AG10803 (cell line): ENCODE measurements at regions not wholly inside any gene's neighbourhood (a gene's known extent, or its start where the extent isn't known, plus 50 kb on each side); places are given as distances from the start of the nearest gene placed in this dataset.

ENCODE experiments used
- DNase-seq: peaks from one replicate; pipeline ENCODE4 v3.0.0; 2010; ENCODE audit warnings: low read depth
- H3K4me3 ChIP-seq: 2 replicates; pipeline ENCODE4 v1.5.1; 2011; ENCODE audit warnings: mild to moderate bottlenecking, low read length, control low read depth
- TF ChIP-seq, protein P1 (sequence below): conservative IDR thresholded peaks from 2 replicates; pipeline ENCODE4 v1.5.1; 2011; ENCODE audit warnings: mild to moderate bottlenecking, low read length, control low read depth, inconsistent platforms

DNA sequence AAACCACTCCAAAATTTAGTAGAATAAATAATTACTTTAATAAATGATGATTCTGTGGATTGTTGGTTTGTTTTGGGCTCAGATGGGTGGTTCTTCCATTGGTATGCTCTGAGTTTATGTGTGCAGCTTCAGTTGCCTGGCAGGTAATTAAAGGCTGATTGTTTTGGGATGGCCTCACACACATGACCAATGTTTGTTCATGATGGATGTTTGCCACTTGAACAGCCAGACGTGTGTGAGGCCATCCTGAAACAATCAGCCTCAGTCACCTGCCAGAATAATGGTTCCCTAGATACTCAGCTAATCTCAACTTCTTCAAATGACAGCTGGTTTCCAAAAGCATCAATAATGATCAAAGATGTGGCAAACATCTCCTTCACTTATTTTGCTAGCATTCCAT lies 352.5 kb upstream of the GULP1 start:
- no peak overlapping the region for H3K4me3 ChIP-seq
- TF ChIP-seq, protein P1, sequence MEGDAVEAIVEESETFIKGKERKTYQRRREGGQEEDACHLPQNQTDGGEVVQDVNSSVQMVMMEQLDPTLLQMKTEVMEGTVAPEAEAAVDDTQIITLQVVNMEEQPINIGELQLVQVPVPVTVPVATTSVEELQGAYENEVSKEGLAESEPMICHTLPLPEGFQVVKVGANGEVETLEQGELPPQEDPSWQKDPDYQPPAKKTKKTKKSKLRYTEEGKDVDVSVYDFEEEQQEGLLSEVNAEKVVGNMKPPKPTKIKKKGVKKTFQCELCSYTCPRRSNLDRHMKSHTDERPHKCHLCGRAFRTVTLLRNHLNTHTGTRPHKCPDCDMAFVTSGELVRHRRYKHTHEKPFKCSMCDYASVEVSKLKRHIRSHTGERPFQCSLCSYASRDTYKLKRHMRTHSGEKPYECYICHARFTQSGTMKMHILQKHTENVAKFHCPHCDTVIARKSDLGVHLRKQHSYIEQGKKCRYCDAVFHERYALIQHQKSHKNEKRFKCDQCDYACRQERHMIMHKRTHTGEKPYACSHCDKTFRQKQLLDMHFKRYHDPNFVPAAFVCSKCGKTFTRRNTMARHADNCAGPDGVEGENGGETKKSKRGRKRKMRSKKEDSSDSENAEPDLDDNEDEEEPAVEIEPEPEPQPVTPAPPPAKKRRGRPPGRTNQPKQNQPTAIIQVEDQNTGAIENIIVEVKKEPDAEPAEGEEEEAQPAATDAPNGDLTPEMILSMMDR, result no peak
- DNase-seq, result no peak

DNA sequence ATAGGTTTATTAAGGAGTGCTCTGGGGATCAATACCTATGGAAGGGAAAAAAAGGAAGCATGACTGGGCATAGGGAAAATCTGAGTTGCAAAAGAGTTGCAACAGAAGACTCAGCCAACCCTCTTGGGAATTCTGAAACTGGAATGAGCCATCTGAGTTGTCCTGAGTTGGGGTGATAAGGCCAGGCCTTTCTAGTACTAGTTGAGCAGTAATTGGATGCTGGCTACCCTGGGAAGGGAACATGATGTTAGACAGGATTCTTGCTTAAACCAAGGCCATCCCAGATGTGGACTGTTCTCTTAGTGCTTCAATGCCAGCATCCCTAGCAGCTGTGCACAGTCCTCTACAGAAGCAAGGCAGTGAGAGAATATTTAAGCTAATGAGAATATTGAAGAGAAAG lies 348.8 kb upstream of the GULP1 start:
- H3K4me3 ChIP-seq, result no peak overlapping the region
- peak; percentile 12 for DNase-seq
- TF ChIP-seq, protein P1, result no peak

DNA sequence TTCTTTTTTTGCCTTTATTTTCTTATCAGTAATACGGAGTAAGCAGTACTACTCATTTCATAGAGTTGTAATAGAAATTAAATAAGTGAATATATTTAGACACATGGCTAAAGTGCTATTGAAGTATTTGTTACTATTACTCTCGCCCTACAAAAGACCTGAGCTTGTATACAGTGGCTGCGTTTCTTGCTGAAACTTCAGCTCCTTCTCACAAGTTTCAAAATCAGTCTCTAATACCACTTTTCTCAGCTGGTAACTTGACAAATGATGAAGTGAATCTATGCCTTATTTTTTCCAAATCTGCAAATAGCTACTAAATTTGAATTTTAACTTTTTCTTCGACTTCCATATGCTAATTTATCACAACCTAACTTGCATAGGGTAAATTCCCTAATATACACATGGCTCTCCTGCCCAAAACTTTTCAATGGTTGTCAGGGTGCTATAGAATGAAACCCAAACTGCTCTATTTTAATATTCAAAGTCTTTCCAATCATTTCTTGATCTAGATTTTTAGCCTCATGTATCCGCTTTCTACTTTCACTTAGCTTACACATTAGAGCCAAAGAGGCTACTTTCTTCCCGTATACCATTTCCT lies 347.8 kb upstream of the GULP1 start:
- H3K4me3 ChIP-seq, result no peak overlapping the region
- DNase-seq, result no peak
- TF ChIP-seq, protein P1, result no peak

DNA sequence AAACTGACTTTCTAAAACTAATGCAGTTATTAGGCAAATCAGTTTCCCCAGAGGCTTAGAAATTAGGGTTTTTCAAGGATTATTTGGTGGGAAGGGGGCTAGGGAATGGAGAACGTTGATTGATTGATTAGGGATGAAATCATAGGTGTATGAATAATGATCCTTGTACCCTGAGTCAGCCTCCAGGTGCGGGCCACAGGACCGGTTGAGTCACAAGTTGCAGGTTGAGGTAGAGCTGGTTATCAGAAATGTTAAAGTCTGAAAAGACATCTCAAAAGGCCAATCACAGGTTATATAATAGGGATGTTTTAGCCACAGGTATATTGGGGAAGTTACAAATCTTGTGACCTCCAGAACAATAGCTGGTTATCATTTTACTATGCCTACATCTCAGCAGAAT lies 341.8 kb upstream of the GULP1 start:
- TF ChIP-seq, protein P1, result no peak
- H3K4me3 ChIP-seq, result no peak overlapping the region
- DNase-seq, result no peak

DNA sequence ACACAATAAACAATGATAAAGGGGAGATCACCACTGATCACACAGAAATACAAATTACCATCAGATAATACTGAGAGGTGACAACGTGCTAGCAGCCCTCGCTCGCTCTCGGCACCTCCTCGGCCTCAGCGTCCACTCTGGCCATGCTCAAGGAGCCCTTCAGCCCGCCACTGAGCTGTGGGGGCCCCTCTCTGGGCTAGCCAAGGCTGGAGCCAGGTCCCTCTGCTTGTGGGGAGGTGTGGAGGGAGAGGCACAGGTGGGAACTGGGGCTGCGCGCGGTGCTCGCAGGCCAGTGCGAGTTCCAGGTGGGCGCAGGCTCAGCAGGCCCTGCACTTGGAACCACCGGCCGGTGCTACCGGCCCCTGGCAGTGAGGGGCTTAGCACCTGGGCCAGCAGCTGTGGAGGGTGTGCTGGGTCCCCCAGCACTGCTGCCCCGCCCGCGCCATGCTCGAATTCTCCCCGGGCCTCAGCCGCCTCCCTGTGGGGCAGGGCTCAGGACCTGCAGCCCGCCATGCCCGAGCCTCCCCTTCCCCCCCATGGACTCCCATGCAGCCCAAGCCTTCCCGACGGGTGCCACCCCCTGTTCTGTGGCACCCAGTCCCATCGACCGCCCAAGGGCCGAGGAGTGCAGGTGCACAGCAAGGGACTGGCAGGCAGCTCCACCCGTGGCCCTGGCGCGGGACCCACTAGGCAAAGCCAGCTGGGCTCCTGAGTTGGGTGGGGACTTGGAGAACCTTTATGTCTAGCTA lies 340.0 kb upstream of the GULP1 start:
- TF ChIP-seq, protein P1, result no peak
- DNase-seq, result no peak
- H3K4me3 ChIP-seq, result no peak overlapping the region

DNA sequence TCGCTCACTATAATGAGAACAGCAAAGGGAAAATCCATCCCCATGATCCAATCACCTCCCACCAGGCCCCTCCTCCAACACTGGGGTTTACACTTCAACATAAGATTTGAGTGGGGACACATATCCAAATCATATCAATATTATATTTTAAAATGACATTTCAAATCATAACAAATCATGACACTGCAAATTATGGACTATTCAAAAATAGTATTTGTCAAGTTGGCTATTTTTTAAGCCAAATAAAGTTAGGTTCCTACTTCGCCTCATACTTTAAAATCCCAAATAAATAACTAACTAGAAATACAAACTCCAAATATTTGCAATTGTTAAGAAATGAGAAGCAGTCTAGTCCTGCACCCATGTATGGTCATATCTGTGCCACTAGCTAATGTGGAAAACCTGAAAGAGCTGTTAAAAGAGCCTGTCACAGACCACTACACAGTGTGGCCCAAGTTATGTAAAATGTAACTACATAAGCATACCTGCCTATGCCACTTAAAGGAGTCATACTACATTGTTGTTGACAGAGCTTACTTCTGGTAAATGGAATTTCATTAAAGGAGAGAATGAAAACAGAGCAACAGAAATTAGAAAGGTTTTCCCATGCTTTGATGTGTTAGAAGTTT lies 334.7 kb upstream of the GULP1 start:
- TF ChIP-seq, protein P1, result no peak
- DNase-seq, result no peak
- no peak overlapping the region for H3K4me3 ChIP-seq

DNA sequence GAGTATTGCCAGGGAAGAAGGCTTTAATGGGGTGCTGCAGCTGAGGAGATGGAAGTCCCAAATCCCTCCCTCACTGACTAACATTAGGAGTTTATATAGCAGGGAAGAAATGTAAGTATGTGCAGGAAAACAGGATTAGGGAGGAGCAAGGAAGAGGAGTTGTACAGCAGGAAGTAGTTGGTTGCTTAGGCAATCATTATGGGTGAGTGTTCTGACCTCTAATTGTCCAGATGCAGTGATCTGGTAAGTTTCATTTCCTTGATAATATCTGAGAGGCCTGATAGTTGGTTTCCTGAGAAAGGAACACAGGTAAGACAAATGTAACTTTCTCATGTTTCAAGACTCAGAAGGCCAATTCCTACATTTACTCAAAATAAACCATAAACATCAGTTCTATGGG lies 331.9 kb upstream of the GULP1 start:
- H3K4me3 ChIP-seq, result no peak overlapping the region
- TF ChIP-seq, protein P1, result no peak
- no peak for DNase-seq
